Neuronal stem cell (in vitro differentiated cells): ENCODE measurements at regions not wholly inside any gene's neighbourhood (a gene's known extent, or its start where the extent isn't known, plus 50 kb on each side); places are given as distances from the start of the nearest gene placed in this dataset.

Source experiments
- DNase-seq: peaks from one replicate; pipeline ENCODE4 v3.0.0-alpha.2; 2013; ENCODE audit warnings: low spot score
- H2AFZ ChIP-seq: one replicate; pipeline ENCODE4 v1.6.1; 2013; ENCODE audit warnings: mild to moderate bottlenecking, low read length, inconsistent platforms
- H2AK5ac ChIP-seq: 2 replicates; pipeline ENCODE4 v1.6.1; 2013; ENCODE audit warnings: low read depth, mild to moderate bottlenecking, inconsistent platforms, low read length, moderate library complexity, mixed read lengths
- H2BK120ac ChIP-seq: 2 replicates; pipeline ENCODE4 v1.6.1; 2013; ENCODE audit warnings: low read depth, mild to moderate bottlenecking, inconsistent platforms, low read length, moderate library complexity, mixed read lengths
- H2BK12ac ChIP-seq: one replicate; pipeline ENCODE4 v1.6.1; 2013; ENCODE audit warnings: low read length, inconsistent platforms
- H2BK15ac ChIP-seq: 2 replicates; pipeline ENCODE4 v1.6.1; 2013; ENCODE audit warnings: mild to moderate bottlenecking, low read length, inconsistent platforms, mixed read lengths
- H2BK5ac ChIP-seq: one replicate; pipeline ENCODE4 v1.6.1; 2013; ENCODE audit warnings: inconsistent platforms, mild to moderate bottlenecking, low read length, moderate library complexity
- H3K14ac ChIP-seq: one replicate; pipeline ENCODE4 v1.6.1; 2013; ENCODE audit warnings: low read length, inconsistent platforms
- H3K18ac ChIP-seq: 2 replicates; pipeline ENCODE4 v1.6.1; 2013; ENCODE audit warnings: low read length, inconsistent platforms
- H3K23ac ChIP-seq: 2 replicates; pipeline ENCODE4 v1.6.1; 2013; ENCODE audit warnings: low read depth, mild to moderate bottlenecking, mixed read lengths, low read length, inconsistent platforms; ENCODE audit not compliant: poor library complexity
- H3K27ac ChIP-seq: replicated peaks from 3 replicates; pipeline ENCODE4 v1.5.1; 2013; ENCODE audit warnings: low read length, inconsistent platforms
- H3K27me3 ChIP-seq, 3 experiments: 2 replicates each; pipeline ENCODE4 v1.6.1; 2013; ENCODE audit warnings: low read length in 3 of 3, mild to moderate bottlenecking in 2 of 3, inconsistent platforms in 1 of 3, low read depth in 1 of 3, mixed read lengths in 1 of 3, moderate library complexity in 1 of 3; ENCODE audit not compliant: control insufficient read depth in 3 of 3, insufficient read depth in 3 of 3
- H3K36me3 ChIP-seq, 2 donors: replicated peaks in 1 of 2; 2 replicates each; pipeline ENCODE4 v1.6.1; 2013; ENCODE audit warnings: low read length in 2 of 2; ENCODE audit not compliant: control insufficient read depth in 2 of 2, insufficient read depth in 2 of 2
- H3K4ac ChIP-seq: 2 replicates; pipeline ENCODE4 v1.6.1; 2013; ENCODE audit warnings: inconsistent platforms, mild to moderate bottlenecking, low read length, moderate library complexity
- H3K4me1 ChIP-seq, 2 donors: 1 replicate in 1 of 2; 2 replicates in 1 of 2; pipeline ENCODE4 v1.6.1; 2013; ENCODE audit warnings: low read length in 2 of 2, low read depth in 1 of 2; ENCODE audit not compliant: control insufficient read depth in 2 of 2, insufficient read depth in 1 of 2
- H3K4me2 ChIP-seq: one replicate; pipeline ENCODE4 v1.6.1; 2013; ENCODE audit warnings: mild to moderate bottlenecking, low read length, inconsistent platforms; ENCODE audit not compliant: insufficient read depth, poor library complexity, severe bottlenecking
- H3K4me3 ChIP-seq, 2 donors: 2 replicates each; pipeline ENCODE4 v1.5.1; 2013; ENCODE audit warnings: low read length in 2 of 2, mild to moderate bottlenecking in 2 of 2, inconsistent platforms in 1 of 2, moderate library complexity in 1 of 2
- H3K79me1 ChIP-seq: one replicate; pipeline ENCODE4 v1.6.1; 2013; ENCODE audit warnings: low read depth, mild to moderate bottlenecking, inconsistent platforms, low read length, moderate library complexity
- H3K9ac ChIP-seq: one replicate; pipeline ENCODE4 v1.6.1; 2013; ENCODE audit warnings: mild to moderate bottlenecking, low read depth, low read length, inconsistent platforms; ENCODE audit not compliant: poor library complexity
- H3K9me3 ChIP-seq, 2 donors: replicated peaks in 1 of 2; 2 replicates each; pipeline versions ENCODE3 to v1.6.1; 2013; ENCODE audit warnings: low read length in 2 of 2, mild to moderate bottlenecking in 2 of 2, inconsistent platforms in 1 of 2, low read depth in 1 of 2, mixed read lengths in 1 of 2, moderate library complexity in 1 of 2; ENCODE audit not compliant: control insufficient read depth in 2 of 2, insufficient read depth in 1 of 2
- H4K8ac ChIP-seq: one replicate; pipeline ENCODE4 v1.6.1; 2013; ENCODE audit warnings: low read depth, mild to moderate bottlenecking, inconsistent platforms, low read length, moderate library complexity
- H4K91ac ChIP-seq: one replicate; pipeline ENCODE4 v1.6.1; 2013; ENCODE audit warnings: low read length, low read depth, mild to moderate bottlenecking, inconsistent platforms; ENCODE audit not compliant: poor library complexity
- WGBS, 2 donors: extraction: QIAGEN DNeasy Blood & Tissue Kit; methylation state at CpG; one replicate each; pipeline ENCODE4 v1.1.7; 2013; ENCODE audit warnings: missing lambda C conversion rate in 2 of 2, mixed read lengths in 1 of 2; ENCODE audit not compliant: insufficient read length in 2 of 2, insufficient replicate concordance in 1 of 2; ENCODE audit errors: extremely low coverage in 2 of 2; 5-methylcytosine and 5-hydroxymethylcytosine counted together

- no peak overlapping the region for H2BK120ac ChIP-seq
- H2AFZ ChIP-seq: no peak overlapping the region
- peaks cover 0 to 2% (median 0%) of the 10 kb centered on the region in 3 experiments for H3K27me3 ChIP-seq
- H2AK5ac ChIP-seq: no peak overlapping the region
- no peak overlapping the region for H3K9ac ChIP-seq
- WGBS, 2 donors: no CpG with 5 or more reads among the region's 1 CpG
- no peak overlapping the region for H3K4ac ChIP-seq
- no peak overlapping the region for H3K4me3 ChIP-seq
- H2BK15ac ChIP-seq: no peak overlapping the region
- H3K4me2 ChIP-seq: no peak overlapping the region
- H4K8ac ChIP-seq: no peak overlapping the region
- no peak overlapping the region for H3K27ac ChIP-seq
- H3K9me3 ChIP-seq: no peaks in the 10 kb centered on the region
- H3K4me1 ChIP-seq: no peaks in the 10 kb centered on the region
- no peak overlapping the region for H2BK12ac ChIP-seq
- no peak overlapping the region for H3K14ac ChIP-seq
- DNase-seq: no peak
- no peak overlapping the region for H3K23ac ChIP-seq
- H4K91ac ChIP-seq: no peak overlapping the region
- no peak overlapping the region for H2BK5ac ChIP-seq
- no peak overlapping the region for H3K18ac ChIP-seq
- H3K79me1 ChIP-seq: no peaks in the 10 kb centered on the region
- no peaks in the 10 kb centered on the region for H3K36me3 ChIP-seq
These were observed 400.5 kb downstream of the LRIG3 start for GRCh38 chr12:58519839-58520238.

- no peak overlapping the region for H3K18ac ChIP-seq
- no CpG with 5 or more reads among the region's 2 CpGs for WGBS, 2 donors
- H3K23ac ChIP-seq: no peak overlapping the region
- no peaks in the 10 kb centered on the region for H3K4me1 ChIP-seq
- H3K27ac ChIP-seq: no peak overlapping the region
- no peaks in the 10 kb centered on the region for H3K79me1 ChIP-seq
- no peak overlapping the region for H4K91ac ChIP-seq
- H2BK15ac ChIP-seq: no peak overlapping the region
- no peak overlapping the region for H3K4ac ChIP-seq
- H2AK5ac ChIP-seq: no peak overlapping the region
- H3K4me3 ChIP-seq: no peak overlapping the region
- no peak overlapping the region for H2BK120ac ChIP-seq
- H3K14ac ChIP-seq: no peak overlapping the region
- no peak overlapping the region for H4K8ac ChIP-seq
- H3K36me3 ChIP-seq: no peaks in the 10 kb centered on the region
- no peak overlapping the region for H3K9ac ChIP-seq
- H2BK5ac ChIP-seq: no peak overlapping the region
- H3K9me3 ChIP-seq: no peaks in the 10 kb centered on the region
- H3K4me2 ChIP-seq: no peak overlapping the region
- H3K27me3 ChIP-seq: peaks cover 0 to 2% (median 0%) of the 10 kb centered on the region in 3 experiments
- no peak overlapping the region for H2AFZ ChIP-seq
- no peak for DNase-seq
- H2BK12ac ChIP-seq: no peak overlapping the region
These were observed 399.2 kb downstream of the LRIG3 start for GRCh38 chr12:58521152-58521551.

DNA sequence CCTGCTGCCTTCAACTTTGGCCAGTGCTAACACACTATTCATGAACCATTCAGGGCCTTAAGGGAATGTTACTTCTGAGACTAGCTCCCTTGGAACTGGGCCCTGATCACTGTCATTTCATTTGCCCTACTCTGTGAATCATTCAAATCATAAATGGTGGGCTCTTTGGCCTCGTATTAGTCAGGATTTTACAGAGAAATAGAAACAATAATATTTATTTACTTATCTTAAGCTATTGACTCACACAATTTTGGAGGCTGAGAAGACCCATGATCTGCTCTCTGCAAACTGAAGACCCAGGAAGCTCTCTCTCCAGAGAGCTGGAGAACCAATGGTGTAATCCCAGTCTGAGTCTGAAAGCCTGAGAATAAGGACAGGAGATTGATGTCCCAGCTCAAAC is 398.5 kb downstream of the LRIG3 start:
- Histone ChIP-seq H3K23ac (no peak overlapping the region), H3K27ac (no peak overlapping the region), H2BK15ac (no peak overlapping the region), H3K18ac (no peak overlapping the region), H3K4me1 (no peaks in the 10 kb centered on the region), H3K27me3 (peaks cover 0 to 2% (median 0%) of the 10 kb centered on the region in 3 experiments), H3K4me2 (no peak overlapping the region), H2BK120ac (no peak overlapping the region), H2AFZ (no peak overlapping the region), H3K79me1 (no peaks in the 10 kb centered on the region), H4K91ac (no peak overlapping the region), H2BK5ac (no peak overlapping the region), H3K4me3 (no peak overlapping the region), H2AK5ac (no peak overlapping the region), H2BK12ac (no peak overlapping the region), H4K8ac (no peak overlapping the region), H3K36me3 (no peaks in the 10 kb centered on the region), H3K9ac (no peak overlapping the region), H3K9me3 (no peaks in the 10 kb centered on the region), H3K14ac (no peak overlapping the region), H3K4ac (no peak overlapping the region)
- no peak for DNase-seq
- whole genome bisulfite sequencing, 2 donors: no CpG with 5 or more reads among the region's 1 CpG

DNA sequence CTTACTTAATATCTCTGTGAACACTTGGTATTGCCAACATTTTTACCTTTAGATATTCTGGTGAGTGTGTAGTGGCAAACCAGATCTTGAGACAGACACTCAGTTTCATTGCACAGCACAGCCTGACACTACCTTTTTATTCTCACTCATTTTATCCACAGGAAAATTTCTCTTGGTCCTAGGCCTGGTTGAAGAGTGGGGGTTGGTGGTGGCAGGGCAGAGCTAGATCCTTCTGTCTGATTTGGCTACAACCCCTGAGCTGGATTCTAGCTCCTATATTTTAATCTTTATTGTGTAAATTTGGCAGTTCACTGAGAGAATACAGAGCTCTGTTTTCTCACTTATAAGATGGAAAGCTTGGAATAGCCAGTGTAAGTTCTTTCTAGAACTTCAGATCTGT is 396.9 kb downstream of the LRIG3 start:
- no peak overlapping the region for H4K8ac ChIP-seq
- no peak overlapping the region for H2BK120ac ChIP-seq
- H2AK5ac ChIP-seq: no peak overlapping the region
- no peak overlapping the region for H2AFZ ChIP-seq
- no peak overlapping the region for H3K9ac ChIP-seq
- H3K18ac ChIP-seq: no peak overlapping the region
- no peak overlapping the region for H3K4ac ChIP-seq
- no peak overlapping the region for H2BK5ac ChIP-seq
- H3K36me3 ChIP-seq: no peaks in the 10 kb centered on the region
- no peak for DNase-seq
- no peaks in the 10 kb centered on the region for H3K9me3 ChIP-seq
- H3K27me3 ChIP-seq: peaks cover 0 to 2% (median 0%) of the 10 kb centered on the region in 3 experiments
- no peaks in the 10 kb centered on the region for H3K79me1 ChIP-seq
- no peak overlapping the region for H3K23ac ChIP-seq
- H4K91ac ChIP-seq: no peak overlapping the region
- H2BK12ac ChIP-seq: no peak overlapping the region
- H2BK15ac ChIP-seq: no peak overlapping the region
- H3K14ac ChIP-seq: no peak overlapping the region
- H3K4me2 ChIP-seq: no peak overlapping the region
- H3K27ac ChIP-seq: no peak overlapping the region
- no peak overlapping the region for H3K4me3 ChIP-seq
- no peaks in the 10 kb centered on the region for H3K4me1 ChIP-seq
